G401 (cell line): ENCODE measurements at regions not wholly inside any gene's neighbourhood (a gene's known extent, or its start where the extent isn't known, plus 50 kb on each side); places are given as distances from the start of the nearest gene placed in this dataset.
A peak's percentile ranks its signal among the peaks of the same experiment; 100 is the strongest.
"Not testable (repeated sequence)": the region's sequence is repeated elsewhere in the genome, so short reads cannot be mapped to it uniquely, and the experiment has no call there.

ENCODE experiments used
- DNase-seq: peaks from one replicate; pipeline ENCODE4 v3.0.0-alpha.2; 2015; ENCODE audit warnings: low spot score
- in situ Hi-C: cut with HindIII; loops from 2 replicates; pipeline ENCODE4 v1.10.0; 2016; ENCODE audit warnings: low sequenced_read_pairs, mixed read lengths

GRCh38 chr2:211174631-211175030 is 618.2 kb downstream of the CPS1 start:
- in situ Hi-C loops, result no loop called here
- DNase-seq, result peak; percentile 70

DNA sequence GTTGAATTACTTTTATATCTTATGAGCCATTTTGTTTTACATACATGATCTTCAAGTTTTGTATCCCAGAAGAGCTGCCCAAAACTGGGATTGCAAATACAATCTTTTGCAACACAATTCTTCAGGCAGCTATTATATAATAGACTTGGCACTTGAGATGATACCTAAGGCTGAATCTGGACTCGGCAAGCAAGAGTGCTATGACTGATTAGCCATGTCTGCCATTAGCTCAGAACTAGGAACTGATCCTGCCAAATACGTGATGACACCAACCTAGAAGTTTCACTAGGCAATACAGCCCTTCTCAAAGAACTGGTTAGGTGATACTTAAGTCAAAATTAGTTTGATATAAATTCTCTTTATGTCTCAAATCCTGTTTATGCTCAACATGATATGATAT is 619.6 kb downstream of the CPS1 start:
- in situ Hi-C loops, result no loop called here

DNA sequence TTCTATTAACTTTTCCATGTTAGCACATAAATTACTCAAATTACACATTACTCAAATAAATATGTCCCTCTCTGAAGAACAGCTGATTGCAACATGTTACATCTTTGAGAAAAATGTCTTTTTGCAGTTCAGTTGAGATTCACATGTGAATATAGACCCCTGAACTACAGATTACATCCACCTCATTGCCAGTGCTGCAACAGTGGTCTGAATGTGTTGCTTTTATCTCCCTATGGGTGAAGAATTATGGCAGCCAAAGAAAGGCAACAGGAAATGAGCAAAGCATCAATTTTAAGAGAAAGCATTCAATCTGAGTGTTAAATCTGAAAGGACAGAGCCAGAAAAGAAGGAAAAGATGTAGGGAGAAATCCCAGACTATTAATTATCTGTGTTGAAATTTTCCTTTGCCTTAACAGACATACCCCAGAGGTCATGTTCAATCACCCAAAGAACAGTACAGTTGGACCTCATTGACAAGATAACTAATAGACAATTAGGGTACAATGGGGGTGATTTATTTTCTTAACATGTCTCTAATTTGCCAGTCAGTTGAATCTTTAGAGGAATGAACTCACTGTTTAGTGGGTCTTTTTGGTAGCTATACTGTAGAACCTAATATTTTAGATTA is 620.2 kb downstream of the CPS1 start:
- in situ Hi-C loops, result no loop called here
- DNase-seq, result no peak

More for the DNA sequence above, 619.6 kb downstream of the CPS1 start:
- peak; percentile 50 for DNase-seq

- in situ Hi-C loops, result no loop called here
- DNase-seq, result peak; percentile 59
Observed at GRCh38 chr2:211181626-211182025, 625.2 kb downstream of the CPS1 start.

GRCh38 chr2:211187602-211188001 is 631.2 kb downstream of the CPS1 start:
- no peak for DNase-seq
- in situ Hi-C loops, result no loop called here

GRCh38 chr2:211203986-211204385 is 647.6 kb downstream of the CPS1 start:
- no peak for DNase-seq
- in situ Hi-C loops, result no loop called here

DNA sequence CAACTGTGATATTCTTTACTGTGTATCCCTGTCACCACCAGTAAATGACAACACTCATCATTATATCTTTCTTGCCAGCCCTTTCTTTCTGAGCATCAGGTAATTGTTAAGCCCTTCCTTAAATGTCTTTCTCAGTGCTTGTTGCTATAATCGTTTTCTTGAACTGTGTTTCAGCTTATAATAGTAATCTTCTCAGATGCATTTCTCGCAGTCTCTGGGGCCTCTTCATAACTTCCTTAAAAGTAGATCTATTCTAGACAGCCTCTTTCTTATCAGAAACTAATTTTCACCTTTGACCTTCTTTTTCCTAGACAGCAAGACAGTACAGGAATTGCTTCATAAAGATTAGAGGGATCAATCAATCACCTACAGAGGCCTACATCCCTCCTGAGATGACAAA is 648.1 kb downstream of the CPS1 start:
- no peak for DNase-seq
- in situ Hi-C loops, result no loop called here

- no peak for DNase-seq
- in situ Hi-C loops, result no loop called here
Observed at GRCh38 chr2:211204902-211205301, 648.5 kb downstream of the CPS1 start.

DNA sequence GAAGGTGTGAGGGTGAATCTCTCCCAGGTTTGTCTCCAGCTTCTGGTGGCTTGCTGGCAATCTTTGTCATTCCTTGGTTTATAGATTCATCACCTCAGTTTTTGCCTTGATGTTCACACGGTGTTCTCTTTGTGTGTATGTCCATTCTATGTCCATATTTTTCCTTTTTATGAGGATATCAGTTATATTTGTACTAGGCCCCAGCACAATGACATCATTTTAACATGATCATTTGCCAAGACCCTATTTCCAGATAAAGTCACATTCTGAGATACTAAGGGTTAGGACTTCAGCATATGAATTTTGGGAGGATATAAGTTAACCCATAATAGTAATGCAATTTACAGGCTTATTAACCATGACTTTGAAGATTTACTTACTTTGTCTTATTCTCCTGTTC is 649.0 kb downstream of the CPS1 start:
- DNase-seq, result no peak
- in situ Hi-C loops, result no loop called here

GRCh38 chr2:211205836-211206235 is 649.4 kb downstream of the CPS1 start:
- in situ Hi-C loops, result no loop called here
- DNase-seq, result no peak

DNA sequence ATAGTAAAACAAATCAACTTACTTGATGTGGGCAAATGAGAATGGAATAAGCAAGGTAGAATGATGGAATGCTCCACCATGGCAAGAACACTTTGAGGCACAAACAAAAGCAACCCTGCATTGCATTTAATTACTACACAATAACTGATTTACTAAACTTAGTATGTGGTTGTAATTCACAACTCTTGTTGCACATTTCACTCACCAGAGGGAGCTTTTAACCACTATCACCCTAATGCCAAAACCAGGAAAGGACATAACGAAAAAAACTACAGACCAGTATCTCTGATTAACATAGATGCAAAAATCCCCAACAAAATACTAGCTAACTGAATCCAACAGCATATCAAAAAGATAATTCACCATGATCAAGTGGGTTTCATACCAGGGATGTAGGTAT is 659.8 kb downstream of the CPS1 start:
- in situ Hi-C loops, result no loop called here
- no peak for DNase-seq

GRCh38 chr2:211219548-211219947 is 663.1 kb downstream of the CPS1 start:
- DNase-seq, in situ Hi-C loops: not testable (repeated sequence)

- DNase-seq, result no peak
- in situ Hi-C loops, result no loop called here
Observed at GRCh38 chr2:211225784-211226183, 669.4 kb downstream of the CPS1 start.

- DNase-seq, result no peak
- in situ Hi-C loops, result no loop called here
Observed at GRCh38 chr2:211228559-211228958, 672.2 kb downstream of the CPS1 start.

DNA sequence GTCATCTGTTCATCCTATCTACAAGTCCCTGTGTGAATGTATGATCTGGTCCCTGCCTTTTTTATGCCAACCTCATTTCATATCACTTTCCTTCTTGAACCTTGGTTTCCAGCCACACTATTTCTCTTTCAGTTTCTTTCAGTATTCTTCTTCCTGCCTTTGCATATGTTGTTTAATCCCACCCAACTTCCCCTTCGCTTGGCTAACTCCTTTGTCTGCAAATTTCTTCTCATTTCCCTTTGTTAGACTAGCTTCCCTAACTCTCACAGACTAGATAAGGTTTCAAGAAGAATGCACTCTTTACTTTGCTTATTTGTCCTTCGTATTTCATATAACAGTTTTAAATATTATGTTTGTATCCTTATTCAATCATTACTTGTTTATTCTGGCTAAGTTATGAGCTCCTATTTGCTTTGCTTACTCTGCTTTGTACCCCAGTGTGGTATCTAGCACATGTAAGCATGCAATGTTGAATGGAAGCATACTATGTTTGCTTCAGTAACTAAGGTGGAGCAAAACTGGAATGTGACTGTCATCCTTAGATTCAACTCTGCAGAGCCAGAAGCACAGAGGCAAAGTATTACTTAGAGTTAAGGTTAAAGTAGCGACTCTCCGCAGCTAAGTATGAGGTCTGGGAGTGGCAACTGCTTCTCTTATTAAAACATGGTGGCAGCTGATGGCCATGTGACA is 681.3 kb downstream of the CPS1 start:
- in situ Hi-C loops, result no loop called here
- DNase-seq, result no peak

- in situ Hi-C loops, result no loop called here
- DNase-seq, result no peak
Observed at GRCh38 chr2:211241891-211242290, 685.5 kb downstream of the CPS1 start.

DNA sequence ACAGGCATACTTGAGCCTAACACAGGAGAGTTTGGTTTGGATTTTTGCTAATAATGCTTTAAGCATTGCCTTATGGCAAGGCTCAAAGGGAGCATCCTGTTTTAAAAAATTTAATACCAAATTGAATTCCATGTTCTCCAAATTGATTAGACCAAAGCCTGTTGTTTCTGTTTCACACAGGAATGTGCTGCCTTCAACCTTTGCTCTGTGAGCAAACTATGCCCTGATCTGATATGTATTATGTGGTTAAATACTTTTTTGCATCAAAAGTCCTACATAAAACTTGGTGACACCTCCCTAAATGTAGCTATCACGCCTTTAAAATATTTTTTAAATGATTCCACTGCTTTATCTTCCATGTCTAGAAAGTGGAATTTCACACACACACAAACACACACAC is 691.4 kb downstream of the CPS1 start:
- in situ Hi-C loops, result no loop called here
- DNase-seq, result no peak

GRCh38 chr2:211248841-211249240 is 692.4 kb downstream of the CPS1 start:
- DNase-seq, result no peak
- in situ Hi-C loops, result no loop called here

DNA sequence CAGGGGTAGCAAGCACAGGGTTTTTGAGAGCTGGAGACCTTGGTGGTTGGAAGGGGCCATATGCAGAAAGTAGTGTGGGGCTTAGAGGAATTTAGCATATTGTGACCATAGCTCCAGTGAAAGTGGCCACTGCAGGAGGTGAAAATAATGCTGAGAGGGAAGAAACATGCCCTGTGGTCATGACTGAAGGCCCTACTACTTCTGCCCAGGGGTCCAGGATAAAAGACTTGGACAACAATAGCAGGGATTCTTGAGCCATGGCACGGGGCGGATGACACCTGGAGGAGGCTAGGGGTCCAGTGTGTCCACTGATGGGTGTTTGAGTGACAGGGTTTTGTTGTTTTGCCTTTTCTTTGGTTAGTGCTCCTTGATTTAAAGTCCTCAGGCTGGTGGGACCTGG is 694.6 kb downstream of the CPS1 start:
- in situ Hi-C loops, result no loop called here
- DNase-seq, result no peak

GRCh38 chr2:211258646-211259335 is 702.4 kb downstream of the CPS1 start:
- no peak for DNase-seq
- in situ Hi-C loops, result no loop called here
